RWPE2 (cell line): ENCODE measurements at regions not wholly inside any gene's neighbourhood (a gene's known extent, or its start where the extent isn't known, plus 50 kb on each side); places are given as distances from the start of the nearest gene placed in this dataset.

Experiments
- ATAC-seq: fragments of 200-7000 bp; cut with Tn5 transposase; 3 replicates; pipeline ENCODE4 v1.9.1; 2021; ENCODE audit warnings: low read depth
- DNase-seq: peaks from one replicate; pipeline ENCODE4 v3.0.0-alpha.2; 2020; ENCODE audit warnings: low spot score
- H3K27ac ChIP-seq: fragments of 450-650 bp; 2 replicates; pipeline ENCODE4 v1.5.1; 2017; ENCODE audit warnings: mild to moderate bottlenecking; ENCODE audit not compliant: poor library complexity, severe bottlenecking
- H3K27me3 ChIP-seq: fragments of 250-450 bp; sonication (Bioruptor Pico); 2 replicates; pipeline ENCODE4 v1.5.1; 2021; ENCODE audit warnings: mild to moderate bottlenecking, moderate library complexity; ENCODE audit not compliant: insufficient read depth, poor library complexity, severe bottlenecking
- H3K36me3 ChIP-seq: fragments of 250-450 bp; sonication (Bioruptor Pico); 2 replicates; pipeline ENCODE4 v1.5.1; 2020; ENCODE audit warnings: low read depth, mild to moderate bottlenecking, moderate library complexity
- H3K4me1 ChIP-seq: fragments of 250-450 bp; sonication (Bioruptor Pico); 2 replicates; pipeline ENCODE4 v1.5.1; 2021; ENCODE audit warnings: mild to moderate bottlenecking, moderate library complexity; ENCODE audit not compliant: insufficient read depth, poor library complexity, severe bottlenecking
- H3K4me3 ChIP-seq: fragments of 250-450 bp; sonication (Bioruptor Pico); 2 replicates; pipeline ENCODE4 v1.5.1; 2021; ENCODE audit warnings: mild to moderate bottlenecking, moderate library complexity; ENCODE audit not compliant: severe bottlenecking
- H3K9me3 ChIP-seq: fragments of 250-450 bp; sonication (Bioruptor Pico); 2 replicates; pipeline ENCODE4 v1.5.1; 2021; ENCODE audit warnings: mild to moderate bottlenecking, moderate library complexity; ENCODE audit not compliant: severe bottlenecking
- CTCF ChIP-seq: fragments of 450-650 bp; IDR thresholded peaks from one replicate; pipeline ENCODE4 v1.5.1; 2017; ENCODE audit warnings: mild to moderate bottlenecking, moderate library complexity; ENCODE audit not compliant: poor library complexity, severe bottlenecking

- DNase-seq (no peak), ATAC-seq (no peak)
- no peaks in the 10 kb centered on the region for H3K36me3 ChIP-seq
- no peak for TF ChIP-seq CTCF
- H3K4me1 ChIP-seq = peaks cover 26% of the 10 kb centered on the region
- H3K27me3 ChIP-seq = no peaks in the 10 kb centered on the region
- no peaks in the 10 kb centered on the region for H3K9me3 ChIP-seq
- H3K27ac ChIP-seq = peak overlapping the region; percentile 81
- no peak overlapping the region for H3K4me3 ChIP-seq
These were observed 383.3 kb downstream of the MN1 start for GRCh38 chr22:27418261-27418660.

GRCh38 chr22:27419473-27419872 is 382.1 kb downstream of the MN1 start:
- H3K27me3 ChIP-seq = no peaks in the 10 kb centered on the region

DNA sequence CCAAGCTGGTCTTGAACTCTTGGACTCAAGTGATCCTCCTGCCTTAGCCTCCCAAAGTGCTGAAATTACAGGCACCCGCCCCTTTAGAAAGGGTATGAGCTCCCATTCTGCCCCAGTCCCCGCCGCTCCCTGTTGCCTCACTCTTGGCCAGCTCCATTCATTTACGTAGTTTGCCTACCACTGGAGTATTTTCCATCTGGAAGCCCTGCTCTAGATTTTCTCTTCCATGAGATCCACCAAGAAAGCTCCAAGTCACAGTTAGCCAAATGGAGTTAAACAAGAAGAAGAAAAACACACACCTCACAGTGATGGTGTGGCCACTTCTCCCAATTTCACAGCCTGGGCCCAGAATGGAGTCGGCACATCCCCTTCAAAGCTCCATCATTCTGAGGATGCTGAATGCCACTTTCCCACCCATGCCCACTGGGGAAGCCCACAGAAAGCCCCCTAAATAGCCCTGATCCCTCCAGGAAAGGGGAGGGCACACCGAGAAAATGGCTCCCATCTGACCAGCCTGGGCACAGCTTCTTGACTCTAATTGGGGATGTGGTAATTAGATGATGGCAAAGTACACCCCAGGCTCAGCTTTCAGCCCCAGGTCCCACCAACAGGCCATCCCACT is 381.2 kb downstream of the MN1 start:
- no peaks in the 10 kb centered on the region for H3K27me3 ChIP-seq

More at GRCh38 chr22:27419473-27419872, 382.1 kb downstream of the MN1 start:
- Histone ChIP-seq H3K4me1 (peaks cover 26% of the 10 kb centered on the region), H3K27ac (peak overlapping the region; percentile 81), H3K36me3 (no peaks in the 10 kb centered on the region), H3K4me3 (no peak overlapping the region), H3K9me3 (no peaks in the 10 kb centered on the region)
- no peak for ATAC-seq
- DNase-seq = no peak
- TF ChIP-seq CTCF = no peak

GRCh38 chr22:27420817-27421361 is 380.7 kb downstream of the MN1 start:
- H3K4me1 ChIP-seq = peaks cover 26% of the 10 kb centered on the region
- TF ChIP-seq CTCF = no peak
- ATAC-seq (peak; percentile 72), DNase-seq (peak; percentile 84)
- no peaks in the 10 kb centered on the region for H3K9me3 ChIP-seq
- H3K27me3 ChIP-seq = no peaks in the 10 kb centered on the region
- H3K36me3 ChIP-seq = no peaks in the 10 kb centered on the region
- H3K4me3 ChIP-seq = no peak overlapping the region
- peak overlapping the region; percentile 81 for H3K27ac ChIP-seq

More for the DNA sequence above, 381.2 kb downstream of the MN1 start:
- Histone ChIP-seq H3K36me3 (no peaks in the 10 kb centered on the region), H3K4me1 (peaks cover 26% of the 10 kb centered on the region), H3K4me3 (no peak overlapping the region), H3K9me3 (no peaks in the 10 kb centered on the region), H3K27ac (peak overlapping the region; percentile 81)
- TF ChIP-seq CTCF = no peak
- no peak for DNase-seq
- ATAC-seq = no peak

DNA sequence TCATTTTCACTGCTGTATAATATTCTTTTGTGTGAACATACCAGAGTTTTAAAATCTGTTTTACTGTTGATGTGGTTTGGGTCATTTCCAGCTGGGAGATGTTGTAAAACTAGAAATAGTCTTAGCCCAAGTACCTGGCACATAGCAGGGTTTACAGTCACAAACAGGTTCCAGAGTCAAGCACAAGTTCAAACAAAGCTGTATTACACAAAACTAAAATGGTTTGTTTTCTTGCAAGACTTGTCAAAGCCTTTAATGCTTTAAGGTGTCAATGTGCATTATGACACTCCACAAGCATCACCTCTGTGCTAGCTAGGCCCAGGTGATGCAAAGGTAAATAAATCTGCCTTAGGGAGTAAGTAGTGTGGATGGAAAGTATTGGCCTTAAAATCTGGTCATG is 379.1 kb downstream of the MN1 start:
- no peaks in the 10 kb centered on the region for H3K9me3 ChIP-seq
- H3K4me1 ChIP-seq = peaks cover 23% of the 10 kb centered on the region
- peak overlapping the region; percentile 81 for H3K27ac ChIP-seq
- H3K4me3 ChIP-seq = no peak overlapping the region
- no peaks in the 10 kb centered on the region for H3K36me3 ChIP-seq
- no peak for ATAC-seq
- no peak for TF ChIP-seq CTCF
- no peak for DNase-seq
- H3K27me3 ChIP-seq = no peaks in the 10 kb centered on the region
